ENCODE measurements at regions not wholly inside any gene's neighbourhood (a gene's known extent, or its start where the extent isn't known, plus 50 kb on each side); places are given as distances from the start of the nearest gene placed in this dataset.
"Not testable (repeated sequence)": the region's sequence is repeated elsewhere in the genome, so short reads cannot be mapped to it uniquely, and the experiment has no call there.

DNA sequence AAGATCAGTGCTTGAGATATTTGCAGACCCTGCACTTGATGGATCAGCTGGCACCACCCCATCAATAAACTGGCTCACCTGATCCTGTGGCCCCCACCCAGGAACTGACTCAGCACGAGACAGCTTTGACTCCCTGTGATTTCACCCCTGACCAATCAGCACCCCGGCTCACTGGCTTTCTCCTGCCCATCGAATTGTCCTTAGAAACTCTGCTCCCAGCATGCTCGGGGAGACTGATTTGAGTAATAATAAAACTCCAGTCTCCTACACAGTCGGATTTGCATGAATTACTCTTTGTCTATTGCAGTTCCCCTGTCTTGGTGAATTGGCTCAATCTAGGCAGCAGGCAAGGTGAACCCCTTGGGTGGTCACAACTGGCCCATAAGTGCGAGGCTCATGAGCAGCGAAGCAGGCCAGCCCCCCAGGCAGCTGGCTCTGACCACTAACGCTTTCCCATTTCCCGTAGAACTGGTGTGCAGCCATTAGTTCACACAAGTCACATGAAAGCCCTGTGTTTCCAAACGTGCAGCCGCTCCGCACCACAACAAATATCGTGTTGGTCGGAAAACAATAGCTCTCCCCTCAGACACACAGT is 79.6 kb downstream of the RSPH3 start:
- no peak for DNase-seq (ENCODE audit: low read depth in 3 of 3)

DNA sequence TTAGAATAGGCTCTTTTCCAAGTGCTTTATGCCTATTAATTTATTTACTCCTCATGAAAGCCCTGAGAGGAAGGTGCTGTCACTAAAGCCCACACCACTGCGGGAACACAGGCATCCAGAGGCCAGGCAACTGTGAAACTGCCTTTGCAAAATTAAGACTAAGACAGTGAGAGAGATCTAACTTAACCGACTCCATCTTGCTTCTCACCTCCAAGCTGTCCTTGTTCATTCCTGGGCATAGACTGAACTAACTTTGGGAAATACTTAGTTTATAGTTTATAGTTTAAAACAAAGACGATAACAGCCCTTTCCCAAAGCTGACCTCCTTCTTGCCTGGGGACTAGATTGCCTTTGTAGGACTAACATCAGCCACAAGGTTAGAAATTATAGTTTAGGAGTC is 80.1 kb downstream of the RSPH3 start:
- DNase-seq (ENCODE audit: low read depth in 3 of 3) = no peak

DNA sequence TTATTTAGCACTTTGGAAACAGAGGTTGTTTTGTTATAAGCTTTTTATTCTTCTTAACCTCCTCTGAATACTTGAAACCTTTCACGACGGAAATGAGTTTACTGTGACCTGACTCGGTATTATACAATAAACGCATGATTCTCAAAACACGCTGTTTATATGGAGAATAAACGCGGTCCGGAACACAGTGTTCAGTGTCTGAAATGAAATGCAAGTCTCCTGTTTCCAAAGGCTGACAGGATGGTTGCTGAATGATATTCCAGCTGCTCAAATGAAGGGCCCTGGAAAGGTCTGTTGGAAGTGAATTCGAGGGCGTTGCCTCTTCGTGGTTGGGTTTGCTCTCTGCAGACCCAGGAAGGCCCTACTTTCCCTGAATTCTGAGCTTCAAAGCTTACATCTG is 83.4 kb downstream of the RSPH3 start:
- no peak for DNase-seq (ENCODE audit: low read depth in 3 of 3)

GRCh38 chr6:158914923-158915322 is 85.1 kb downstream of the RSPH3 start:
- DNase-seq (ENCODE audit: low read depth in 3 of 3) = no peak

- no peak for DNase-seq (ENCODE audit: low read depth in 3 of 3)
These were observed 86.4 kb downstream of the RSPH3 start for GRCh38 chr6:158913580-158913979.

DNA sequence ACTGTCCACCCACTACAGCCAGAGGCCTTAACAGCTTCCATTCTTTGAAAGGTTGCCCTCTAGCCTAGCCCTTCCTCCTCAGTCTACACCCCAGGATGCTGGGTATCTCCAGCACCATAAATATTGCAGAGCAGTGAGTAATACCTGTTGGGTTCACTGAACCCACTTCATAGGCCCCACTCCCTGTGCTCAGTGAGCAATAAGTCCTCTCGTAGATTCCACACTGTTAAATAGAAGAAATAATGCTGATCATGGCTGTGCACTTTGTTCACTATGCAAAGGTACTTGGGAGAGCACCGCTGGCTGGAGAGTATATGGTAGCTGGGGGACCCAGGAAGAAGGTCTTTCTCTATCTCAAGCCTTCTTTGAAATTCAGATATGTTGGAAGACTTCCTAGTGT is 87.3 kb downstream of the RSPH3 start:
- no peak for DNase-seq (ENCODE audit: low read depth in 3 of 3)

- no peak for DNase-seq (ENCODE audit: low read depth in 3 of 3)
These were observed 88.1 kb downstream of the RSPH3 start for GRCh38 chr6:158911746-158912480.

DNA sequence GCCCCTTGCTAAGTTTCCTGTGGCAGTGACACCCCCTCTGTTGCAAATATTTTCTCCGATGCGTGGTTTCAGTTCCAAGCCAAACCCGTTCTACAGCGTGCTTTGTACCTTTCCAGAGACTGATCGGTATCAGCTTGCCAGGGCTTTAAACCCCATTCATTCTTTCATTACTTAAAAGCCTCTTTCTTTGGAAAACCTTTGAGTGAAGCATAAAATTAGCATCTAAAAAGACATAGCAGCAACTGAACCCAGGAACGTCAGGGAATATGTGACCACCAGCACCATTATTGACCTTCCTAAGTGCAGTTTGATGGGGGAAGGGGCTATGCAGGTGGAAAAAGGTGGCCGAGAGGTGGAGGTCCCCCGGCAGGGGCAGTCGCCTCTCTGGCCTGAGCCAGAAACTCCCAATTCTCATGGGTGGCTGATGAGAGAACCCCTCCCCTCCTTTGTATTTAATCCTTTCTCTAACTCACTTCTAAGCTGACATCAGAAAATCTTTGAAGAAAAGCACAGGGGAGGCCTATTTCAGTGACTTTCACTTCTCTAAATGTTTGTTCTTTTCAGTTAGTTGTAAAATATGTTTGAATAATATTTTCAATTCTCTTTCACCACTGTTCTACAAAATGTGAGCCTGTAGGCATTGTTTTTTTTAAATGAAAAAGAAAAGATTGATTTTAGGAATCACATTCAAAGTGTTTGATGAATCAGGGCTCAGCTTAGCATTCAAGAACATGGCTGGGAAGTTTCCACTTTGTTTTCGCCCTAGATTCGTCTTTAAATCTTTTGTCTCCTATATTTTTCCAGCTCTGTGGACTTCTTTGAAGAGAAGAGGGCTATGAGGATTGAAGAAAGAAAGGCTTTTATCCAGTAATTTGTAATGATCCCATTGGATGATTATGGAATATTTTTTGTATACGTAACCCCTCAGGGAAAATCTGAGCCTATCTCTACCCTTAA is 89.2 kb downstream of the RSPH3 start:
- DNase-seq (ENCODE audit: low read depth in 3 of 3) = no peak

DNA sequence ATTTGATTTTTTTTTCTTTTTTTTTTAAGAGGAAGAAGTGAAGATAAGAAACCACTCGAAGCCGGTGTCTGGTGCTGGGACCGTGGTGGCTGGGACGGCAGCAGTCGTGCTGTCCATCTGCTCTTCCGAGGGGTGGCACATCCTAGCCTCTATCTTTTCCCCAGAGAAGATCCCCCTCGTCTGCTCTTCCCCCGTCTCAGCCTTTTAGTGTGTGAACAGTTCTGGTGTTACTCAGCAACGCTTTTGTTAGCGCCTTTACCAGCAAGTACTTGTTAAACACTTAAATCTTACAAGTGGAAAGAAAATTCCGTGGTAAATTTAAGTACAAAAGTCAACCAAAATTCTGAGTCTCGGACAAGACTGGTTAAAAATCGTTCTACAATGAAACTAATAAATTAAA is 90.1 kb downstream of the RSPH3 start:
- no peak for DNase-seq (ENCODE audit: low read depth in 3 of 3)

DNA sequence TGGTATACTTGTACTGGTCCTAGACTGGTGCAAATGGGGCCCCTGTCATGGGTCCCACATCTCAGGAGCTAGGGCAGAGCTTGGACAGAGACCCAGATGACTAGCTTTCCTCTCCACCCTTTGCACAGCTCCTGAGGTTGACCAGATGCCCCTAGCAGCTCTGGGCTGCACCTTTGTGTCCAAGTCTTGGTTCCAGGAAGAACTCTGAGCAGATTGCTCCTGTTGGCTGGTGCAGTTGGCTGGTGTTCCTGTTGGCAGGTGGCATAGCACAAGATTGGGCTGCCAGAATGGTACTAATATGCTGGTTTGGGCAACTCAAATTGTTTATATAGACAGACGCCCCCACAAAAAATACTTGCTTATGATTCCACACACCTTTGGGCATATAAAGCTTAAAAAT is 89.4 kb upstream of the EZR start:
- DNase-seq (ENCODE audit: low read depth in 3 of 3) = no peak

DNA sequence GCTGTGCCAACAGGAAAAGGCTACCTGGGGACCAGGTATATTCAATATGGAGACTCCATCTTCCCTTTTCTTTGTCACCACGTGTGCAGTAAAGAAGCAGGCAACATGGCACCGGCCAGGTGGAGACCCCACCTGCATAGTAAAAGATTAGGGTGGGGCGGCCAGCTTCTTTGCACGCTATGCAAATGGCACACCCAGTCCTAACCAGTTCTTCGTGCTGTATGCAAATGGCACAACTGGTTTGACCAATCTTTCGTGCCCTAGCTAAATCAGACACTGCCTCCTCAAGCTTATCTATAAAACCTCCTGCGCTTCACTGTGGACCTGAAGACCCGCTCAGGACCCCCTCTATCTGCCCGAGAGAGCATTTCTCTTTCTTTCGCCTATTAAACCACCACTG is 88.8 kb upstream of the EZR start:
- DNase-seq (ENCODE audit: low read depth in 3 of 3) = no peak

GRCh38 chr6:158906926-158907325 is 87.8 kb upstream of the EZR start:
- no peak for DNase-seq (ENCODE audit: low read depth in 3 of 3)

GRCh38 chr6:158905277-158905676 is 86.1 kb upstream of the EZR start:
- no peak for DNase-seq (ENCODE audit: low read depth in 3 of 3)

DNA sequence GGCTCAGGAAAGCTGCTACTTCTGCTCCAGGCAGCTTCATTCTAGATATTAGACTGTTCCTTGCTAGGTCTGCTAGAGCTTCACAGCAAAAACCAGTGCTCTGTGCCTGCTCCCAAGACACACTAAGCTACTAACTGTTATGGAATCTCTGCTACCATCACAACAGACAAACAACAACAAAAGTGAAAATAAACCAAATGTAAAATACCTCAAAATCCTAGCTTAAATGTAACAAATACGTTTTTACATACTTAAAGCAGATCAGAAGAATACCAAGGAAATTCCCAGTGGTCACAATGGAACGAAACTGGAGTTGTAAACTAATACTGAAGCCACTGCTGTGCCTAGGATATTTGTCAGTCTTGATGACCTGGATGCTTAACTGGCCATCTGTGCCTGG is 84.6 kb upstream of the EZR start:
- DNase-seq (ENCODE audit: low read depth in 3 of 3) = no peak

DNA sequence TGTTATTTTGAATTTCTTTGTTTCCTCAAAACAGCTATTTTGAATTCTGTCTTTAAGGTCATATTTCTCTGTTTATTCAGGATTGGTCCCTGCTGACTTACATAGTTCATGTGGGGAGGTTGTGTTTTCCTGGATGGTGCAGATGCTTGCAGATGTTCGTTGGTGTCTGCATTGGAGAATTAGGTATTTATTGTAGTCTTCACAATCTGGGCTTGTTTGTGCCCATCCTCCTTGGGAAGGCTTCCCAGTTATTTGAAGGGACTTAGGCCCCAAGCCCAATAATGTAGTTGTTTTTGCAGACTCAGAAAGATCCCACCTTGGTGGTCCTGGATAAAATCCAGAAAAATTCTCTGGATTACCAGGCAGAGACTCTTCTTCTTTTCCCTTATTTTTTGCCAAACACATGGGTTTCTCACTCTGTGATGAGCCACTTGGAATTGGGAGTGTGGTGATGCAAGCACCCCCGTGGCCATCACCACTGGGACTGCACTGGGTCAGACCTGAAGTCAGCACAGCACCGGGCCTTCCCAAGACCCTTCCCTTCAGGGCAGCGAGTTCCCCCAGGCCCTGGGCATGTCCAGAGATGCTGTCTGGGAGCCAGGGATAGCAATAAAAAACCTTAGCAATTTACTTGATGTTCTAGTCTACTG is 81.6 kb upstream of the EZR start:
- DNase-seq (ENCODE audit: low read depth in 3 of 3) = no peak

DNA sequence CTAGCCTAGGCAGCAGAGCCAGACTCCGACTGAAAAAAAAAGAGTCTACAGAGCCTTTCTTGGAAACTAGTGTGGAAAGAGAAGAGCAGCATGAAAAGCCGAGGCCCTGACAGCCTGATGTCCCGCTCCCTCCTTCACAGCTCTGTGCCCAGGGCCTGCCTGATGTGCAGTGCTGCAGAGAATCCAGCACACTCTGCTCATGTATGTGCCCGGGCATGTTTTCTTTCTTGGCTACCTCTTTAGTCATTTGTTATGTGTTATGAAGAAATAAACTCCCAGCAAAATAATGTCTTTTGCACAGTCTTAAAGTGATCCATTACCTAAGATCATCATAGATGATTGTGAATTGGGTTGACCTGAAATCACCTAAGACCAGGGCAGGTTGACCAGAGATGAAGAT is 78.1 kb upstream of the EZR start:
- no peak for DNase-seq (ENCODE audit: low read depth in 3 of 3)

DNA sequence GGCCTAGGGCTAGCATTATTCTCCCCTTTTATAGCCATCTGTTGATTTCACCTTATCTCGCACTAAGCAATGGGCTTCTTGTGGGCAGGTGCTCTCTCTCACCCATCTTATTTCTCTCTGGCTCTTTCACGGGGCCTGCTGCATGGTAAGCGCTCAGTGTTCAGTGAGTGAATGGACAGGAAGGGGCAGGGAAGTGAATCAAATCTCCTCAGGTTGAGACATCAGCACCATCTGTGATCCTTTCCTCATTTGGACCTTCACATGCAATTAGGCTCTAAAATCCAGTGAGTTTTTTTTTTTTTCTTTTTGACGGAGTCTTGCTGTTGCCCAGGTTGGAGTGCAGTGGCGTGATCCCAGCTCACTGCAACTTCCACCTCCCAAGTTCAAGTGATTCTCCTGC is 76.5 kb upstream of the EZR start:
- no peak for DNase-seq (ENCODE audit: low read depth in 3 of 3)

DNA sequence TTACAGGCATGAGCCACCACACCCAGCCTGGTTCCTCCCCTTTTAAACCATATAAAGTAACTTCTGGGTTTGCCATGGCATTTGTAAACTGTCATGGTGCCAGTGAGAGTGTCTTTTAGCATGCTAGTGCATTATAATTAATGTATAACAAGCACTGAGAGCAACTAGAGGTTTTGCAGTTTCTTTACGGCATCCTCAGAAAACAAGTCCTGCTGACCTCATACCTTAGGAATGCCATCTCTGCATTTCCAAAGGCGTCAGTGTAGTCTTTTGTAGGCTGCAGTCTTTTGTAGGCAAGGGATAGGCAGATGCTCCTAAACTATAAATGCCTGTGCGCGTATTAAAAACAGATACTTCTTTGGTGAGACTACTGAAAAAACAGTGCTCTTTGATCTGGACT is 75.0 kb upstream of the EZR start:
- no peak for DNase-seq (ENCODE audit: low read depth in 3 of 3)

- DNase-seq (ENCODE audit: low read depth in 3 of 3) = no peak
These were observed 73.1 kb upstream of the EZR start for GRCh38 chr6:158892266-158892665.

- not testable (repeated sequence) for DNase-seq (ENCODE audit: low read depth in 3 of 3)
These were observed 72.4 kb upstream of the EZR start for GRCh38 chr6:158891560-158891959.

DNA sequence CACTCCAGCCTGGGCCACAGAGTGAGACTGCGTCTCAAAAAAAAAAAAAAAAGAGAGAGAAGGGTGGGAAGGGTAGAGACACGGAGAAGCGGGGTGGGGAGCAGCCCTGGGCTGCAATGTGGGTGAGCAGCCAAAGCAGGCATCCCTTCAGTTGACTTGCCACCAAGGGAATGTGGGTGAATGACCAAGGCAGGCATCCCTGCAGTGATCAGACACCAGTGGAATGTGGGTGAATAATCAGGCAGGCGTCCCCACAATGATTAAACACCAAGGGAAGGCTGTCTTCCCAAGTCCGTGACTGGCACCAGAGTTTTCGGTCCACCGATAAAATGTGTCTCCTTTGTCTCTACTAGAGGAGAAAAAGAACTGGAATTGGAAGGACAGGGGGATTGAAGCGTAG is 69.0 kb upstream of the EZR start:
- DNase-seq (ENCODE audit: low read depth in 3 of 3) = not testable (repeated sequence)

GRCh38 chr6:158886346-158886977 is 67.3 kb upstream of the EZR start:
- DNase-seq (ENCODE audit: low read depth in 3 of 3) = not testable (repeated sequence)

All from stimulated activated CD4-positive, alpha-beta T cell treated with anti-CD3 and anti-CD28 coated beads, TNF-alpha, amount 100 ng/mL, for 4 hours (primary cell).